ENCODE measurements at regions not wholly inside any gene's neighbourhood (a gene's known extent, or its start where the extent isn't known, plus 50 kb on each side); places are given as distances from the start of the nearest gene placed in this dataset.

- Histone ChIP-seq H3K9ac (ENCODE audit: low read length) (no peak overlapping the region), H3K4me1 (ENCODE audit: control insufficient read depth, insufficient read depth, low read length) (peaks cover 43% of the 10 kb centered on the region), H3K36me3 (ENCODE audit: control insufficient read depth, insufficient read depth, low read length, severe bottlenecking) (no peaks in the 10 kb centered on the region), H3K4me3 (ENCODE audit: low read length) (no peak overlapping the region), H3K27me3 (replicated peaks; ENCODE audit: control insufficient read depth, insufficient read depth, low read length) (no peaks in the 10 kb centered on the region), H3K9me3 (ENCODE audit: control insufficient read depth, low read length) (no peaks in the 10 kb centered on the region)
- peak; percentile 53 for DNase-seq (ENCODE audit: low read depth)
These were observed 843.8 kb downstream of the USP25 start for GRCh38 chr21:16573578-16573977.

GRCh38 chr21:16577975-16578374 lies 848.2 kb downstream of the USP25 start:
- Histone ChIP-seq H3K9me3 (ENCODE audit: control insufficient read depth, low read length) (no peaks in the 10 kb centered on the region), H3K36me3 (ENCODE audit: control insufficient read depth, insufficient read depth, low read length, severe bottlenecking) (no peaks in the 10 kb centered on the region), H3K27me3 (replicated peaks; ENCODE audit: control insufficient read depth, insufficient read depth, low read length) (no peaks in the 10 kb centered on the region), H3K9ac (ENCODE audit: low read length) (no peak overlapping the region), H3K4me1 (ENCODE audit: control insufficient read depth, insufficient read depth, low read length) (peaks cover 45% of the 10 kb centered on the region), H3K4me3 (ENCODE audit: low read length) (no peak overlapping the region)
- DNase-seq (ENCODE audit: low read depth): no peak

- H3K36me3 ChIP-seq (ENCODE audit: control insufficient read depth, insufficient read depth, low read length, severe bottlenecking): no peaks in the 10 kb centered on the region
- H3K4me3 ChIP-seq (ENCODE audit: low read length): peak overlapping the region; percentile 72
- H3K27me3 ChIP-seq (replicated peaks; ENCODE audit: control insufficient read depth, insufficient read depth, low read length): no peaks in the 10 kb centered on the region
- H3K4me1 ChIP-seq (ENCODE audit: control insufficient read depth, insufficient read depth, low read length): peaks cover 45% of the 10 kb centered on the region
- peak overlapping the region; percentile 59 for H3K9ac ChIP-seq (ENCODE audit: low read length)
- no peak for DNase-seq (ENCODE audit: low read depth)
- no peaks in the 10 kb centered on the region for H3K9me3 ChIP-seq (ENCODE audit: control insufficient read depth, low read length)
These were observed 849.1 kb downstream of the USP25 start for GRCh38 chr21:16578912-16579311.

GRCh38 chr21:16579538-16579937 lies 849.8 kb downstream of the USP25 start:
- H3K9ac ChIP-seq (ENCODE audit: low read length): peak overlapping the region; percentile 59
- peak overlapping the region; percentile 72 for H3K4me3 ChIP-seq (ENCODE audit: low read length)
- peaks cover 48% of the 10 kb centered on the region for H3K4me1 ChIP-seq (ENCODE audit: control insufficient read depth, insufficient read depth, low read length)
- H3K36me3 ChIP-seq (ENCODE audit: control insufficient read depth, insufficient read depth, low read length, severe bottlenecking): no peaks in the 10 kb centered on the region
- H3K27me3 ChIP-seq (replicated peaks; ENCODE audit: control insufficient read depth, insufficient read depth, low read length): no peaks in the 10 kb centered on the region
- DNase-seq (ENCODE audit: low read depth): peak; percentile 31
- H3K9me3 ChIP-seq (ENCODE audit: control insufficient read depth, low read length): no peaks in the 10 kb centered on the region

GRCh38 chr21:16580661-16581060 lies 850.9 kb downstream of the USP25 start:
- Histone ChIP-seq H3K9me3 (ENCODE audit: control insufficient read depth, low read length) (no peaks in the 10 kb centered on the region), H3K4me1 (ENCODE audit: control insufficient read depth, insufficient read depth, low read length) (peaks cover 55% of the 10 kb centered on the region), H3K9ac (ENCODE audit: low read length) (peak overlapping the region; percentile 59), H3K27me3 (replicated peaks; ENCODE audit: control insufficient read depth, insufficient read depth, low read length) (no peaks in the 10 kb centered on the region), H3K36me3 (ENCODE audit: control insufficient read depth, insufficient read depth, low read length, severe bottlenecking) (no peaks in the 10 kb centered on the region), H3K4me3 (ENCODE audit: low read length) (peak overlapping the region; percentile 72)
- no peak for DNase-seq (ENCODE audit: low read depth)

GRCh38 chr21:16583556-16583955 lies 853.8 kb downstream of the USP25 start:
- Histone ChIP-seq H3K27me3 (replicated peaks; ENCODE audit: control insufficient read depth, insufficient read depth, low read length) (no peaks in the 10 kb centered on the region), H3K9ac (ENCODE audit: low read length) (no peak overlapping the region), H3K9me3 (ENCODE audit: control insufficient read depth, low read length) (no peaks in the 10 kb centered on the region), H3K4me3 (ENCODE audit: low read length) (no peak overlapping the region), H3K36me3 (ENCODE audit: control insufficient read depth, insufficient read depth, low read length, severe bottlenecking) (no peaks in the 10 kb centered on the region), H3K4me1 (ENCODE audit: control insufficient read depth, insufficient read depth, low read length) (peaks cover 66% of the 10 kb centered on the region)
- DNase-seq (ENCODE audit: low read depth): no peak

- Histone ChIP-seq H3K9ac (ENCODE audit: low read length) (peak overlapping the region; percentile 29), H3K4me1 (ENCODE audit: control insufficient read depth, insufficient read depth, low read length) (peaks cover 62% of the 10 kb centered on the region), H3K27me3 (replicated peaks; ENCODE audit: control insufficient read depth, insufficient read depth, low read length) (no peaks in the 10 kb centered on the region), H3K9me3 (ENCODE audit: control insufficient read depth, low read length) (no peaks in the 10 kb centered on the region), H3K4me3 (ENCODE audit: low read length) (peak overlapping the region; percentile 42), H3K36me3 (ENCODE audit: control insufficient read depth, insufficient read depth, low read length, severe bottlenecking) (no peaks in the 10 kb centered on the region)
- no peak for DNase-seq (ENCODE audit: low read depth)
These were observed 855.0 kb downstream of the USP25 start for GRCh38 chr21:16584756-16585155.

- H3K4me1 ChIP-seq (ENCODE audit: control insufficient read depth, insufficient read depth, low read length): peaks cover 57% of the 10 kb centered on the region
- H3K9me3 ChIP-seq (ENCODE audit: control insufficient read depth, low read length): no peaks in the 10 kb centered on the region
- no peak for DNase-seq (ENCODE audit: low read depth)
- no peak overlapping the region for H3K9ac ChIP-seq (ENCODE audit: low read length)
- no peaks in the 10 kb centered on the region for H3K27me3 ChIP-seq (replicated peaks; ENCODE audit: control insufficient read depth, insufficient read depth, low read length)
- no peak overlapping the region for H3K4me3 ChIP-seq (ENCODE audit: low read length)
- no peaks in the 10 kb centered on the region for H3K36me3 ChIP-seq (ENCODE audit: control insufficient read depth, insufficient read depth, low read length, severe bottlenecking)
These were observed 856.1 kb downstream of the USP25 start for GRCh38 chr21:16585896-16586295.

GRCh38 chr21:16587141-16587581 lies 857.4 kb downstream of the USP25 start:
- Histone ChIP-seq H3K4me1 (ENCODE audit: control insufficient read depth, insufficient read depth, low read length) (peaks cover 54% of the 10 kb centered on the region), H3K4me3 (ENCODE audit: low read length) (peak overlapping the region; percentile 88), H3K9ac (ENCODE audit: low read length) (peak overlapping the region; percentile 80), H3K36me3 (ENCODE audit: control insufficient read depth, insufficient read depth, low read length, severe bottlenecking) (no peaks in the 10 kb centered on the region), H3K9me3 (ENCODE audit: control insufficient read depth, low read length) (no peaks in the 10 kb centered on the region), H3K27me3 (replicated peaks; ENCODE audit: control insufficient read depth, insufficient read depth, low read length) (no peaks in the 10 kb centered on the region)
- DNase-seq (ENCODE audit: low read depth): peak; percentile 59

- DNase-seq (ENCODE audit: low read depth): peak; percentile 77
- Histone ChIP-seq H3K27me3 (replicated peaks; ENCODE audit: control insufficient read depth, insufficient read depth, low read length) (no peaks in the 10 kb centered on the region), H3K4me3 (ENCODE audit: low read length) (peak overlapping the region; percentile 88), H3K4me1 (ENCODE audit: control insufficient read depth, insufficient read depth, low read length) (peaks cover 54% of the 10 kb centered on the region), H3K36me3 (ENCODE audit: control insufficient read depth, insufficient read depth, low read length, severe bottlenecking) (no peaks in the 10 kb centered on the region), H3K9ac (ENCODE audit: low read length) (peak overlapping the region; percentile 87), H3K9me3 (ENCODE audit: control insufficient read depth, low read length) (no peaks in the 10 kb centered on the region)
These were observed 858.0 kb downstream of the USP25 start for GRCh38 chr21:16587681-16588375.

- peak; percentile 91 for DNase-seq (ENCODE audit: low read depth)
- Histone ChIP-seq H3K9ac (ENCODE audit: low read length) (peak overlapping the region; percentile 87), H3K36me3 (ENCODE audit: control insufficient read depth, insufficient read depth, low read length, severe bottlenecking) (no peaks in the 10 kb centered on the region), H3K4me3 (ENCODE audit: low read length) (peak overlapping the region; percentile 88), H3K4me1 (ENCODE audit: control insufficient read depth, insufficient read depth, low read length) (peaks cover 53% of the 10 kb centered on the region), H3K9me3 (ENCODE audit: control insufficient read depth, low read length) (no peaks in the 10 kb centered on the region), H3K27me3 (replicated peaks; ENCODE audit: control insufficient read depth, insufficient read depth, low read length) (no peaks in the 10 kb centered on the region)
These were observed 858.7 kb downstream of the USP25 start for GRCh38 chr21:16588433-16588860.
